GM10248 (cell line): ENCODE measurements at regions not wholly inside any gene's neighbourhood (a gene's known extent, or its start where the extent isn't known, plus 50 kb on each side); places are given as distances from the start of the nearest gene placed in this dataset.

Experiments used
- CTCF ChIA-PET: fragments of 300-600 bp; sonication (Branson Sonifier 250); formaldehyde crosslinking; extraction: SDS; loops from one replicate; lab custom pipeline; 2021; ENCODE audit warnings: antibody characterized with exemption; lab: Yijun Ruan, JAX
- POLR2A ChIA-PET: fragments of 350-650 bp; sonication (Branson Sonifier 250); formaldehyde crosslinking; extraction: SDS; loops from one replicate; lab custom pipeline; 2020; ENCODE audit warnings: antibody characterized with exemption; lab: Yijun Ruan, JAX
- DNase-seq: peaks from one replicate; pipeline ENCODE4 v3.0.0; 2012; ENCODE audit errors: extremely low spot score
- CTCF ChIP-seq: IDR thresholded peaks from 2 replicates; pipeline ENCODE4 v1.5.1; 2012; ENCODE audit warnings: mild to moderate bottlenecking, low read depth; ENCODE audit errors: extremely low read depth, missing control alignments, control extremely low read depth

GRCh38 chr5:77850536-77851175 lies 74.5 kb upstream of the TBCA start:
- DNase-seq, result no peak
- CTCF ChIA-PET, result interaction anchor here (1.5 kb wide), 1 partner anchor 9 kb away, joined by 4 read pairs; no protein-coding TSS in a partner anchor
- POLR2A ChIA-PET, result no interaction called here
- no peak for TF ChIP-seq CTCF

DNA sequence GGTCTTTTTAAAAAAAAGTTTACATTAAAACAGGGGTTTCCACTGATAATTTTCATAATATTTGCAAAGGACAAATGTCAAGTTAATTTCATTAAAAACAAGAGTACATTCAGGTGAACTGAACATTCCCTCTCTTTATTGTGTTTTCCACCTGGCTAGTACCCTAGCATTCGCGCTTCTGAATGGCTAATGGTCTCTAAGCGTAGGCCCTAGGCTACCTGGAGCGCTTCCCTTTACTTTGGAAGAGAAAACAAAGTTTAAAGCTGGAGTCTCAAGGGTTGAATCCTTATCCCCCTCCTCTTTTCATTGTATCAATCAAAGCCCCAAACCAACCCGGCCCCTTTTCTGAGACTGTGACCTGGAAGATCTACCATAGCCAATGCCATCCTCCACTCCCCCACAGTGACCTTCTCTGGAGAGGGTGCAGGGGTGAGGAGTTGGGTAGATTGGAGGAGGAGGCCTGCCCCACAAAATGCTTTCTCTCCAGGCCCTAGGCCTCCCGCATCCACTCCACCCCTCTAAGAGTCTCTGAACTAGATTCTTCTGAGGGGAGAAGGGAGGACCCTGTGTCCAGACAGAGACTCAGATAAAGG lies 73.3 kb upstream of the TBCA start:
- ChIA-PET POLR2A (no interaction called here), CTCF (interaction anchor here (1.5 kb wide), 1 partner anchor 10 kb away, joined by 4 read pairs; no protein-coding TSS in a partner anchor)
- DNase-seq, result no peak
- TF ChIP-seq CTCF, result no peak

DNA sequence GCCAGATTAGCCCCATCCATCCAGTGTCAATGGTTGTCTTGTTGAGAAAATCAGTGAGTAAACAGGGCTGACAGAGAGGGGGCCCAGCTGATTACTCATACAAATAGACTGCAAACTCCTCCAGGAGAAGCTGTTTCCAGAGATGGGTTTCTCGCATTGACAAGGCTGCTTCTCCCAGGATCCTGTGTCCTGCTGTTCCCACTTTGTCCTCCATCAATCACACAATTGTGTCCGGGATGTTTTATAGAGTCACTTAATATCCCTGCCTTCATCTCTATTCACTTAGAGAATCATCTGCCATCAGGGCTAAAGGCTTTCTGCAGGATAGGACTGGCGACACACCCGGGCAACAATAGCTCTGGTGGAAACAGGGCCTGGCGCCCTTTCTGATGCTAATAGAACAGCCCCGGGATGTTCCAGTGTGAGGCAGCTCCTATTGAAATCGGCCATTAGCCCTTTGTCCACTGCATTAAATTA lies 71.7 kb upstream of the TBCA start:
- CTCF ChIA-PET, result no interaction called here
- no peak for TF ChIP-seq CTCF
- DNase-seq, result no peak
- POLR2A ChIA-PET, result no interaction called here

GRCh38 chr5:77847129-77847460 lies 71.0 kb upstream of the TBCA start:
- no peak for DNase-seq
- POLR2A ChIA-PET, result no interaction called here
- CTCF ChIA-PET, result interaction anchor here (1.5 kb wide), 1 partner anchor 12 kb away, joined by 3 read pairs; no protein-coding TSS in a partner anchor
- no peak for TF ChIP-seq CTCF

DNA sequence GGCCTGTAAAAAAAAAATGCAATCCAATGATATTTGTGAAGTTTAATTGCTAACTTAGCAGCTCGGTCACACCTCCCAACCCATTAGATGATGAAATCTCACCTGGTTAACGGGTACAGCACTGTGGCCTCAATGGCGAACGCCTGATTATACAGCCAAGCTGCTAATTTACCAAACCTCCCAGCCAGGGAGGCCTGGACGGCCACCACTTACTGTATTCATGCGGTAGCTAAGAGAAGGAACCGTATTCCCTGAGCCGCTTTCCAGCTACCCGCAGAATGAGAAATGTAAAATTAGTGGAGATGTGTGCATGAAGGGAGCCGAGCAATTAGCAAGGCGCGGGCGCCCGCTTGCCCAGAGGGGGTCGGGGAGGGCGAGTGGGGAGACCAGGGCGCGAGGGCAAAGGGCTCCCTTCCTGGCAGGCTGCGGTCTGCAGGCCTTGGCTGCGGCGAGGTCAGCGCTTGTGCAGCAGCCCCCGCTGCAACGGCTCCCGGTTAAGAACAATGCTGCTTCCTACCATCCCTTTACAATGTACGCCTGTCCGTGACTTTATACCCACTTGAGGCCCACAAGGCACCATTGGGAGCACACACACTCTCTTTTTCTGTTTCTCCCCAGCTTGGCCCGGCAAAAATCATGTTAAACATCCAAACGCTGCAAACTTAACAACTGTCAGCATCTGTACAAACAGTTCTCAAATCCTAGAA lies 70.4 kb upstream of the TBCA start:
- no peak for TF ChIP-seq CTCF
- DNase-seq, result no peak
- CTCF ChIA-PET, result interaction anchor here (0.9 to 1.5 kb wide), 2 partner anchors 10 to 11 kb away, joined by 3 read pairs; no protein-coding TSS in a partner anchor
- POLR2A ChIA-PET, result no interaction called here

DNA sequence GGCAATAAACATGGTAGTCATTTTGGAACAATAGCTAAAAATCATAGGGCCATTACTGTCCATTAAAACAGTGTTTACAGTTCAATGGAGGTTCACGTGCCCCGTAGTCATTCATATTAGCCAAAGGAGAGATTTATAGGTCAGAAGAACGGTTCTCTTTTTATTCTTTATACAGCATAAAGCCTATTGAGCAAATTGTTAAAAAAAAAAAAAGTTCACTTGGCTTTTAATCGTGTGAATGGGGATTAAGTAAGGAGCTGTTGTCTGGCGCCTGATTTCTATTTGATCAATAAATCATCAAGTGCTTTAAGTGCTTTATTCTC lies 69.1 kb upstream of the TBCA start:
- TF ChIP-seq CTCF, result no peak
- POLR2A ChIA-PET, result no interaction called here
- CTCF ChIA-PET, result interaction anchor here (0.9 kb wide), 1 partner anchor 9 kb away, joined by 3 read pairs; no protein-coding TSS in a partner anchor
- no peak for DNase-seq
